Testis (tissue), 2 donors: ENCODE measurements at regions not wholly inside any gene's neighbourhood (a gene's known extent, or its start where the extent isn't known, plus 50 kb on each side); places are given as distances from the start of the nearest gene placed in this dataset.

Experiments
- DNase-seq: peaks from one replicate; pipeline ENCODE4 v3.0.0-alpha.2; 2019
- H3K27ac ChIP-seq, 2 donors: fragments of 200-600 bp; sonication (generic); one replicate each; pipeline ENCODE4 v1.5.1; 2019
- H3K27me3 ChIP-seq: fragments of 200-600 bp; sonication (generic); one replicate; pipeline ENCODE4 v1.5.1; 2019
- H3K36me3 ChIP-seq: fragments of 200-600 bp; sonication (generic); one replicate; pipeline ENCODE4 v1.5.1; 2017; ENCODE audit warnings: low read depth; ENCODE audit errors: missing control alignments
- H3K4me1 ChIP-seq: fragments of 200-600 bp; sonication (generic); one replicate; pipeline ENCODE4 v1.5.1; 2019
- H3K4me3 ChIP-seq, 2 donors: fragments of 200-600 bp; sonication (generic); one replicate each; pipeline ENCODE4 v1.5.1; 2017 to 2019
- H3K9me3 ChIP-seq: fragments of 200-600 bp; sonication (generic); one replicate; pipeline ENCODE4 v1.5.1; 2017
- CTCF ChIP-seq, 3 experiments: fragments of 450-650 bp in 2 of 3; fragments of 200-600 bp in 1 of 3; sonication (generic) in 1 of 3; IDR thresholded peaks; one replicate each; pipeline ENCODE4 v1.5.1; 2016 to 2019; ENCODE audit warnings: antibody characterized with exemption in 3 of 3, mild to moderate bottlenecking in 2 of 3, moderate library complexity in 1 of 3
- POLR2A ChIP-seq: fragments of 450-650 bp; IDR thresholded peaks from one replicate; pipeline ENCODE4 v1.6.1; 2017; ENCODE audit warnings: antibody characterized with exemption, mild to moderate bottlenecking, moderate library complexity
- WGBS, 2 donors: methylation state at CpG; one replicate each; pipeline ENCODE4 v1.1.5; 2018; 5-methylcytosine and 5-hydroxymethylcytosine counted together
- intact Hi-C: fragments of 100-400 bp; cut with DNase I; formaldehyde crosslinking; loops from one replicate; pipeline ENCODE4 v1.15.1; 2023; ENCODE audit warnings: low total_unique reads

- 56 to 71% methylated on average over 10 to 14 of the region's 14 CpGs for WGBS, 2 donors
- no peaks in the 10 kb centered on the region for H3K9me3 ChIP-seq
- no peak overlapping the region for H3K4me3 ChIP-seq
- no peak for DNase-seq
- no peaks in the 10 kb centered on the region for H3K27me3 ChIP-seq
- H3K27ac ChIP-seq: no peak overlapping the region
- no peaks in the 10 kb centered on the region for H3K4me1 ChIP-seq
- intact Hi-C loops: no loop called here
- TF ChIP-seq POLR2A: no peak
- TF ChIP-seq CTCF (IDR thresholded peaks at IDR 0.05): no peak
- no peaks in the 10 kb centered on the region for H3K36me3 ChIP-seq
Observed at GRCh38 chr20:29687438-29687837, 1570.0 kb upstream of the DEFB115 start.

- Histone ChIP-seq H3K36me3 (no peaks in the 10 kb centered on the region), H3K4me3 (peak overlapping the region in 1 of 2 donors; percentile 39), H3K27me3 (no peaks in the 10 kb centered on the region), H3K9me3 (no peaks in the 10 kb centered on the region), H3K27ac (no peak overlapping the region), H3K4me1 (no peaks in the 10 kb centered on the region)
- 38 to 66% methylated on average over 6 to 48 of the region's 48 CpGs for WGBS, 2 donors
- DNase-seq: peak; percentile 59
- intact Hi-C loops: no loop called here
- no peak for TF ChIP-seq POLR2A
- TF ChIP-seq CTCF (IDR thresholded peaks at IDR 0.05): no peak
Observed at GRCh38 chr20:29689411-29690225, 1567.8 kb upstream of the DEFB115 start.

GRCh38 chr20:29690274-29690673, 1567.2 kb upstream of the DEFB115 start:
- H3K27me3 ChIP-seq: no peaks in the 10 kb centered on the region
- intact Hi-C loops: no loop called here
- WGBS, 2 donors: 72 to 75% methylated on average over 18 to 19 of the region's 19 CpGs
- peak overlapping the region in 1 of 2 donors; percentile 39 for H3K4me3 ChIP-seq
- no peak for DNase-seq
- H3K4me1 ChIP-seq: no peaks in the 10 kb centered on the region
- H3K9me3 ChIP-seq: no peaks in the 10 kb centered on the region
- no peak overlapping the region for H3K27ac ChIP-seq
- H3K36me3 ChIP-seq: no peaks in the 10 kb centered on the region
- TF ChIP-seq CTCF (IDR thresholded peaks at IDR 0.05) (no peak), POLR2A (no peak)

- no peak overlapping the region for H3K4me3 ChIP-seq
- H3K27me3 ChIP-seq: no peaks in the 10 kb centered on the region
- TF ChIP-seq POLR2A (no peak), CTCF (IDR thresholded peaks at IDR 0.05) (no peak)
- no peak overlapping the region for H3K27ac ChIP-seq
- H3K36me3 ChIP-seq: no peaks in the 10 kb centered on the region
- no peaks in the 10 kb centered on the region for H3K4me1 ChIP-seq
- no peak for DNase-seq
- intact Hi-C loops: no loop called here
- H3K9me3 ChIP-seq: no peaks in the 10 kb centered on the region
- WGBS, 2 donors: 31 to 44% methylated on average over 12 to 26 of the region's 35 CpGs
Observed at GRCh38 chr20:29740601-29740950, 1516.9 kb upstream of the DEFB115 start.
